ENCODE measurements at regions not wholly inside any gene's neighbourhood (a gene's known extent, or its start where the extent isn't known, plus 50 kb on each side); places are given as distances from the start of the nearest gene placed in this dataset.

DNA sequence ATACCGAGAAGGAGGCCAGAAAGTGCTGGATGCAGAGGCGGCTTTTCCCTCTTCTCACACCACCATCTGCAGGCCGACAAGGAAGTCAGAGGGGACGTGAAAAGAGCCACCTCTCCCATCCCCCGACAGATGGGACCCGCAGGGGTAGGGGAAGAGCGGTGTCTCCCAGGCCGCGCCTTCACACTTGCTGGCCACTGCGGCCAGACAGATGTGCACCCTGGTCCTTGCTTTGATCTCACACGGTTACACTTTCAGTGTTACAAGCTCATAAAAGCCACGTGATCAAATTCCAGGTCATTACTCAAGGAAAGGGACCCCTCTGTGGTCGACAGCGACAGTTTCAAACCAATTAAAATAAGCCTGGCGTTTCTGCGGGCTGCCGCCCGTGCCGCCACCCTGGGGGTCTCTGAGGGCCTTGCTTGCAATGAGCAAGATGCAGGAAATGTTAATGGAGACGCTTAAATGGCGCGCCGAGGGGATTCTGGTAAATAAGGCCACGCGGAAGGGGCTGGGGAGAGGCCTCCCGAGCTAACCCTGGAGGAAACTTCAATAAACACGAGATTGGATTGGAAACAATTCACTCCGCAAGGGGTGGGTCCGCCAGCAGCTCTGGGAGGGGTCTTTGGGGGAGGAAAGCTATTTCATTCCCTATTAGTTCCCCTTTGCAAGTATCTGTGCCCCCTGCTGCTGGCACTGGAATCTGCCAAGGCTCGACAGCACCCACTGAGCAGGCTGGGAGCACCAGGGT lies 240.9 kb downstream of the ENGASE start:
- H3K36me3 ChIP-seq (ENCODE audit: control insufficient read depth, insufficient read depth, low read length) = no peaks in the 10 kb centered on the region
- H3K9me3 ChIP-seq (ENCODE audit: control insufficient read depth, low read depth, low read length) = no peaks in the 10 kb centered on the region
- H3K4me1 ChIP-seq (ENCODE audit: control insufficient read depth, insufficient read depth, low read length) = no peaks in the 10 kb centered on the region
- no peak overlapping the region for H3K27ac ChIP-seq (ENCODE audit: low read length)
- H3K4me3 ChIP-seq (ENCODE audit: low read length) = no peak overlapping the region
- no CpG with 5 or more reads among the region's 30 CpGs for WGBS (ENCODE audit: insufficient coverage, low lambda C conversion rate)
- peaks cover 39% of the 10 kb centered on the region for H3K27me3 ChIP-seq (ENCODE audit: control insufficient read depth, insufficient read depth, low read length)
- no peak for DNase-seq

DNA sequence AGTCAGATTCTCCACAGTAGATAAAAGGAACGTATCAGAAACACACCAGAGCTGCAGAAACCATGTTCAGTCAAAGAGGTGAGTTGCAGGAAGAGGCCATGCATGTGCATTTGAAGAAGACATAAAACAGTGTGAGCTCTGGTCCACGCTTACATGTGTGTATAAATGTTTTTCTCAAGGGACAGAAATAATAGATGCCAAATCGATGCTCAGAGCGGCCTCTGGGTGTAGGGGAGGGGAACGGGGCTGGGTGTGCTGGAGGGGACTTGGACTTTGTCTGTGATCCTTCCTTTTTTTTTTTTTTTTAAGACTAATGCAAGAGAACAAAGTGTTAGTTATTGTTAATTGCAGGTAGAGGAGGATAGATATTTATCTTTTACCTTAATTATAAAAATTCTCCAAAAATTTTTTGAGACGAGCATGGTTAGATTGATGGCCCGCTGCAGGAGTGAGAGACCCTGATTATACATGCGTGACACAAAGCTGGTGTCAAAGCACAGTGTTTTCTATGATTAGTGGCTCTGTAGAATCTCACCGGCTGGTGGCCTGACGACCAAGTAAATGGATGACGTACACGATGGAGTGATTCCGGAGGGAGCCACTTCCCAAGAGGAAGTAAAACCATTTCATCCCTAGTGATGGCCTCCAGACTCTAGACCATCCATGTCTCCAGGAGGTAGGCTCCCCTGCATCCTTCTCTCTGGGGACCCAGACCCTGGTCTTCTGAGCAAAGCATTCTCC lies 240.2 kb downstream of the ENGASE start:
- Histone ChIP-seq H3K4me1 (ENCODE audit: control insufficient read depth, insufficient read depth, low read length) (no peaks in the 10 kb centered on the region), H3K9me3 (ENCODE audit: control insufficient read depth, low read depth, low read length) (no peaks in the 10 kb centered on the region), H3K27ac (ENCODE audit: low read length) (no peak overlapping the region), H3K36me3 (ENCODE audit: control insufficient read depth, insufficient read depth, low read length) (no peaks in the 10 kb centered on the region), H3K27me3 (ENCODE audit: control insufficient read depth, insufficient read depth, low read length) (peaks cover 44% of the 10 kb centered on the region), H3K4me3 (ENCODE audit: low read length) (no peak overlapping the region)
- no peak for DNase-seq
- WGBS (ENCODE audit: insufficient coverage, low lambda C conversion rate) = 40% methylated on average over 1 of the region's 13 CpGs

DNA sequence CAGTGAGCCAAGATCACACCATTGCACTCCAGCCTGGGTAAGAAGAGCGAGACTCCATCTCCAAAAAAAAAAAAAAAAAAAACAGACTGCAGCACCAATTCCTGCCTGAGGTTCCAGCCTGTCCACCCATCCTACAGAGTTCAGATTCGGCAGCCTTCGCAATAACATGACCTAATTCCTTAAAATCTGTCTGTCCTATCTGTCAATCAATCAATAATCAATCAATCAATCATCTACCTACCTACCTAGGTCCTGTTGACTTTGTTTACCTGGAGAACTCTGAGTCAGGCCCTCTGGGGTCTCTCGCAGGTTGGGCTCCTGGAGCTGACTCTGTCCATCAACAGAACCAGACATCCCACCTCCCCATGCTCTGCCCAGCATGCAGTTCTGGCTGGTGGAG lies 236.7 kb downstream of the ENGASE start:
- Histone ChIP-seq H3K4me1 (ENCODE audit: control insufficient read depth, insufficient read depth, low read length) (no peaks in the 10 kb centered on the region), H3K9me3 (ENCODE audit: control insufficient read depth, low read depth, low read length) (no peaks in the 10 kb centered on the region), H3K27me3 (ENCODE audit: control insufficient read depth, insufficient read depth, low read length) (peaks cover 35% of the 10 kb centered on the region), H3K27ac (ENCODE audit: low read length) (no peak overlapping the region), H3K4me3 (ENCODE audit: low read length) (no peak overlapping the region), H3K36me3 (ENCODE audit: control insufficient read depth, insufficient read depth, low read length) (no peaks in the 10 kb centered on the region)
- DNase-seq = no peak
- WGBS (ENCODE audit: insufficient coverage, low lambda C conversion rate) = no CpG with 5 or more reads among the region's 4 CpGs

DNA sequence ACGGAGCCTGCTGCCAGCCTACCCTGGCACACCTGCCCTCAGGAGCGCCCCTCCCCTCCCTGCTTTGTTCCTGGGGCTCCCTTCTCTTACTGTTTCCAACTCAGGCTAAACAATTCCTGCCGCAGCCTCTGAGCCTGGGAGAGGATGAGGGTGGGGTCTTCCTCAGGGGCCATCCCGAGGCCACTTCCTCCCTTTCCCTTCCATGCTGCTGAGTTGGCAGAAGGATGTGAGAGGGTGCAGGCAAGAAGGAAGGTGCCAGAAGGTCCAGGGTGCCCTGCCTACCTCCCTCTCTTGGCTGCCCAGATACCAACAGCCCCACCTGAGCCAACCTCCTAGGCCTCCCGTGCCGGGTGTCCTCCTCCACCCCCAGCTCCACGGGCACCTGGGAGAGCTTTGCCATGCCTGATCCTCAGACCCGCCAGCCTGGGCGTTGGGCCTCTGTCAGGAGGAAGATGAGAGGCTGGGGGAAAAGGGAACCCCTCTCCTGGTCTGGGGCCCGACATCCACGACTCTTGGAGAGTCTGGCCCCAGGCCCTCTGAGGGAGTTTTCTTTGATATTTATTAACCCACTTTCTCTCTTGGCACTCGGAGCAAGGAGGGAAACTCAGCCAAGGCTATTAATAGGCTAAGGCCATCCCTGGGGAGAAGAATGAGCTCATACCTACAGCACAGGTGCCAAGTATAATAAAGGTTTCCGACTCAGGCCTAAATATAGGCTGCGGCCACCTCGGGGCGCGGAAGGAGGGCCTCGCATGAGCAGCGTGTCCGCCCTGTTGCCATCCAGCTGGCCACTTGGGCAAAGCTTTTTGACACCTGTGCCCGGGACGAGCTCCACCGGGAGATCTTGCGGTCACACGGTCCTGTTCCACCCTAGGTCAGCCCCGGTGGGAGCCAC lies 232.0 kb downstream of the ENGASE start:
- no peak overlapping the region for H3K4me3 ChIP-seq (ENCODE audit: low read length)
- H3K36me3 ChIP-seq (ENCODE audit: control insufficient read depth, insufficient read depth, low read length) = no peaks in the 10 kb centered on the region
- no CpG with 5 or more reads among the region's 26 CpGs for WGBS (ENCODE audit: insufficient coverage, low lambda C conversion rate)
- H3K9me3 ChIP-seq (ENCODE audit: control insufficient read depth, low read depth, low read length) = no peaks in the 10 kb centered on the region
- H3K27ac ChIP-seq (ENCODE audit: low read length) = no peak overlapping the region
- DNase-seq = no peak
- no peaks in the 10 kb centered on the region for H3K4me1 ChIP-seq (ENCODE audit: control insufficient read depth, insufficient read depth, low read length)
- peaks cover 23% of the 10 kb centered on the region for H3K27me3 ChIP-seq (ENCODE audit: control insufficient read depth, insufficient read depth, low read length)

DNA sequence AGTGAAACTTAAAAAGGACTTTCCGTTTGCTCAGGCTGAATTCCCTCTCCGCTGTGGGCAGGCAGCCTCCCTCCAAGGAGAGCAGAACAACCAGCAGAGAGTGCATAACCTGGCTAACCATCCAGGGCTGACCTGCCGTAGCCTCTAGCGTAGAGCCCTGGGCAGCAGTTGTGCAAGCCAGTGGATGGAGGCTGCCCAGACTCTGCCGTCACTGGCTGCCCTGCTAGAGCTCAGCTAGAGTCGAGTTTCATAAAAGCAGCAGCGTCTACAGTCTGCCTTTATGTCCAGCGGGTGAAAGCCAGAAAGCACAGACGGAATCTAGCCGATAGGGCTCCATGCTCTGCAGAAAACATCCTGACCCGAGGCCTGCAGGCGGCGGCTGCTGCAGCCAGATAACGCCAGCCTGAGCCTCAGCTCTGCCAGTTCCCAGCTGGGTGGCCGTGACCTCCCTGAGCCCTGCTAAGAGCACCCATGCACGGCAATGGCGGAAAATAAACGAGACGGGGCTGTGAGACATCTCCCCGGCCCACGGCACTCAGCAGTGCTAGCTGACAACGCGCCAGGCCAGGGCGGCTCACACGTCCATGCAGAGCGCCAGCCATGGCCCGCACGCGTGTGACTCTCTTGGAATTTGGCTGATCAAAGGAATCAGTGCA lies 231.3 kb downstream of the ENGASE start:
- no peak overlapping the region for H3K27ac ChIP-seq (ENCODE audit: low read length)
- H3K36me3 ChIP-seq (ENCODE audit: control insufficient read depth, insufficient read depth, low read length) = no peaks in the 10 kb centered on the region
- H3K27me3 ChIP-seq (ENCODE audit: control insufficient read depth, insufficient read depth, low read length) = peaks cover 23% of the 10 kb centered on the region
- no CpG with 5 or more reads among the region's 29 CpGs for WGBS (ENCODE audit: insufficient coverage, low lambda C conversion rate)
- no peak for DNase-seq
- H3K9me3 ChIP-seq (ENCODE audit: control insufficient read depth, low read depth, low read length) = no peaks in the 10 kb centered on the region
- H3K4me3 ChIP-seq (ENCODE audit: low read length) = no peak overlapping the region
- H3K4me1 ChIP-seq (ENCODE audit: control insufficient read depth, insufficient read depth, low read length) = no peaks in the 10 kb centered on the region

DNA sequence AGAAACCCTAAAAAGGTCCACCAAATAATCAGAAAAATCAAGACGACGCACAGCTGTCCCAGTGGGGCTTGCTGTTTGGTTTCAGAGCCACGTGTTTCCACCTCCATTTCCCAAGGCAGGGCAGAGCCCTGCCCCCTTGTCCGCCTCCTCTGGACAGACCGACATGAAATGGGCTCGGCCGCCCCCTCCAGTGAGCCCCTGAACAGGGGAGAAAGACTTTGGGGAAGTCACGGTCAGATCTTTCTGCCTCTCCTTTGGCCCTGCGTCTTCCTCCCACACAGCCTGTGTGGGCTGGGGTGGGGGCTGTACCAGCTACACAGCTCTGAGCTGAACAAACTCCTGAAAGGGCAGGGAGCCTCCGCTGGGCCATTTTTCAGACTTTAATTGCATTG lies 230.7 kb downstream of the ENGASE start:
- Histone ChIP-seq H3K27ac (ENCODE audit: low read length) (no peak overlapping the region), H3K4me1 (ENCODE audit: control insufficient read depth, insufficient read depth, low read length) (no peaks in the 10 kb centered on the region), H3K9me3 (ENCODE audit: control insufficient read depth, low read depth, low read length) (no peaks in the 10 kb centered on the region), H3K27me3 (ENCODE audit: control insufficient read depth, insufficient read depth, low read length) (peaks cover 23% of the 10 kb centered on the region), H3K4me3 (ENCODE audit: low read length) (no peak overlapping the region), H3K36me3 (ENCODE audit: control insufficient read depth, insufficient read depth, low read length) (no peaks in the 10 kb centered on the region)
- DNase-seq = no peak
- no CpG with 5 or more reads among the region's 10 CpGs for WGBS (ENCODE audit: insufficient coverage, low lambda C conversion rate)

DNA sequence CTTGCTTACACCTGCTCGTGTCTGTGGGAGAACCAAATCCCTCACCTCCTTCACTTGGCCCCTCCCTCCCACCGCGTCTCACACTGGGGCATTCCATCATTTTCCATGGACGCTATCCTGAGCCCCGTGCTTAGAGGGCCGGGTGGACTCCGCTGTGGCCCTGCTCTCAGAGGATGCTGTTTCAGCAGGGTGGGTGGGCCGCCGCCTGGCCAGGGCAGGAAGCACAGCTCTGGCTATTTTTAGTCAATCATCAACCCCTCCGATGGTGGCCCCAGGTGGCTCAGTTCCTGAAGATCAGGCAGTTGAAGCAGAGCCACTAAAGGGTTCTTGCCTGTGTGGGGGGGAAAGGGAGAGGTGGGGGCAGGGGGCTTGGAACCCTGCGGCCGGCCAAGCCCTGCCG lies 230.3 kb downstream of the ENGASE start:
- peaks cover 19% of the 10 kb centered on the region for H3K27me3 ChIP-seq (ENCODE audit: control insufficient read depth, insufficient read depth, low read length)
- no peak for DNase-seq
- no peaks in the 10 kb centered on the region for H3K4me1 ChIP-seq (ENCODE audit: control insufficient read depth, insufficient read depth, low read length)
- WGBS (ENCODE audit: insufficient coverage, low lambda C conversion rate) = no CpG with 5 or more reads among the region's 13 CpGs
- H3K4me3 ChIP-seq (ENCODE audit: low read length) = no peak overlapping the region
- H3K9me3 ChIP-seq (ENCODE audit: control insufficient read depth, low read depth, low read length) = no peaks in the 10 kb centered on the region
- H3K27ac ChIP-seq (ENCODE audit: low read length) = no peak overlapping the region
- H3K36me3 ChIP-seq (ENCODE audit: control insufficient read depth, insufficient read depth, low read length) = no peaks in the 10 kb centered on the region

DNA sequence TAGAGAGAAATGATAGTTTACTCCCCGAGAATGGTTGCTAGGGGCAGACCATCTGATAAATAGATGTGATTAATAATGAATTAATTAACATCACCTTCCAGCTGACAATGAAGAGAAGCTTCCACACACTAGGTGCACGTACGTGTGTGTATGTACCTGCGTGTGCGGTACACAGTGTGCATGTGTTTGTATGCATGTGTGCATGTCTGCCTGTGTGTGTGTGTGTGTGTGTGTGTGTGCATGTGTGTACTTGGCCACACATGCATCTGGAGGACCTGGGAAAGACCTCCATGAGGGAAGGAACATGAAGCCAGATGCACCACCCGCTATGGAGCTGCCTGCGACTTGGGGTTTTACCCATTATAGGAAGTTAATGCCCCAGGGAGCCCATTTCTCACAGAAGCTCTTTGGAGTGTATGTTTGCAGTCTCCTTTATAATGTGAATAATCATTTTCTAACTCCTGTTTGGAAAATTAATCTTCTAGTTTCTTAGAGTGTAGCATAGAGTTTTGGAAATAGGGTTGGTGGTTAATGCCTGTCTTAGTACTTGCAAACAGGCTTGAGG lies 229.1 kb downstream of the ENGASE start:
- DNase-seq = no peak
- Histone ChIP-seq H3K27me3 (ENCODE audit: control insufficient read depth, insufficient read depth, low read length) (peaks cover 17% of the 10 kb centered on the region), H3K36me3 (ENCODE audit: control insufficient read depth, insufficient read depth, low read length) (no peaks in the 10 kb centered on the region), H3K4me1 (ENCODE audit: control insufficient read depth, insufficient read depth, low read length) (no peaks in the 10 kb centered on the region), H3K27ac (ENCODE audit: low read length) (no peak overlapping the region), H3K9me3 (ENCODE audit: control insufficient read depth, low read depth, low read length) (no peaks in the 10 kb centered on the region), H3K4me3 (ENCODE audit: low read length) (no peak overlapping the region)
- no CpG with 5 or more reads among the region's 7 CpGs for WGBS (ENCODE audit: insufficient coverage, low lambda C conversion rate)

DNA sequence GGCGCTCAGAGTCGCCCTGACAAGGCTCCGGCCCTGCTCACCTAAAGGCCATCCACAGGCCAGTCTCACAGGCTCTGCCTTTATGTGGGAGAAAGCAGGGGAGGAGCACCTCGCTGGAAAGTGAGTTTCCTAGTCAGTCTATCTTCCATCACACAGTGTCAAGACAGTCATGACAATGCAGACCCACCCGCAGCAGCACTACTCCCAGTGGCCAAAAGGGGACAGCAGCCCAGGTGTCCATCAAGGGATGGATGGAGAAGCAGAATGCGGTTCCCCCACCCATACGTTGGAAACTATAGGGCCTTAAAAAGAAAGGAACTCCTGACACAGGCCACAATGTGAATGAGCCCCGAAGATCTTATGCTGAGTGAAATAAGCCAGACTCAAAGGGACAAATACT lies 226.8 kb downstream of the ENGASE start:
- H3K4me3 ChIP-seq (ENCODE audit: low read length) = no peak overlapping the region
- no peaks in the 10 kb centered on the region for H3K36me3 ChIP-seq (ENCODE audit: control insufficient read depth, insufficient read depth, low read length)
- no peaks in the 10 kb centered on the region for H3K4me1 ChIP-seq (ENCODE audit: control insufficient read depth, insufficient read depth, low read length)
- H3K27ac ChIP-seq (ENCODE audit: low read length) = no peak overlapping the region
- no peaks in the 10 kb centered on the region for H3K9me3 ChIP-seq (ENCODE audit: control insufficient read depth, low read depth, low read length)
- peaks cover 15% of the 10 kb centered on the region for H3K27me3 ChIP-seq (ENCODE audit: control insufficient read depth, insufficient read depth, low read length)
- no CpG with 5 or more reads among the region's 8 CpGs for WGBS (ENCODE audit: insufficient coverage, low lambda C conversion rate)
- DNase-seq = no peak

DNA sequence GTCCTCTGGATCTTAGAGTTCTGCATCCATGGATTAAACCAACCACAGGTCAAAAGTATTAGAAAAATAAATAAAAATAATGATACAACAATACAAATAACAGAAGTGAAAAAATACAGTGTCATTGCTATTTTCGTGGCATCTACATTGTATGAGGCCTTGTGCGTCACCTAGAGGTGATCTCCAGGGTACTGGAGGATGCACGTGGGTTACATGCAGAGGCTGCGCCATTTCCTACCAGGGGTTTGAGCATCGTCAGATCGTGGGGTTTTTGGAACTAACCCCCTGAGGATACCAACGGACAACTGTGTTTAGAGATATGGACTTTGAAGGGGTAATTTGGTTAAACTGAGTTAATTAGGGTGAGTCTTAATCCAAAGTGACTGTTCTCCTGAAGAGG lies 224.7 kb downstream of the ENGASE start:
- Histone ChIP-seq H3K9me3 (ENCODE audit: control insufficient read depth, low read depth, low read length) (no peaks in the 10 kb centered on the region), H3K27me3 (ENCODE audit: control insufficient read depth, insufficient read depth, low read length) (peaks cover 2% of the 10 kb centered on the region), H3K27ac (ENCODE audit: low read length) (no peak overlapping the region), H3K4me1 (ENCODE audit: control insufficient read depth, insufficient read depth, low read length) (no peaks in the 10 kb centered on the region), H3K4me3 (ENCODE audit: low read length) (no peak overlapping the region), H3K36me3 (ENCODE audit: control insufficient read depth, insufficient read depth, low read length) (no peaks in the 10 kb centered on the region)
- no peak for DNase-seq
- WGBS (ENCODE audit: insufficient coverage, low lambda C conversion rate) = 100% methylated on average over 2 of the region's 7 CpGs
